Karpas-422 (cell line): ENCODE measurements at regions not wholly inside any gene's neighbourhood (a gene's known extent, or its start where the extent isn't known, plus 50 kb on each side); places are given as distances from the start of the nearest gene placed in this dataset.
A peak's percentile ranks its signal among the peaks of the same experiment; 100 is the strongest.

ENCODE experiments used
- DNase-seq: peaks from one replicate; pipeline ENCODE4 v3.0.0-alpha.2; 2015
- H2AFZ ChIP-seq: fragments of 200-600 bp; sonication (generic); 2 replicates; pipeline ENCODE4 v1.6.1; 2014; ENCODE audit warnings: antibody characterized with exemption, low read length, mixed read lengths
- H3K27ac ChIP-seq: fragments of 200-600 bp; sonication (generic); 2 replicates; pipeline ENCODE4 v1.5.1; 2014; ENCODE audit warnings: mild to moderate bottlenecking, low read length, moderate library complexity
- H3K27me3 ChIP-seq: fragments of 200-600 bp; sonication (generic); 2 replicates; pipeline ENCODE4 v1.6.1; 2014; ENCODE audit warnings: low read length, mixed read lengths
- H3K36me3 ChIP-seq: fragments of 200-600 bp; sonication (generic); 2 replicates; pipeline ENCODE4 v1.6.1; 2014; ENCODE audit warnings: low read length, mixed read lengths; ENCODE audit not compliant: insufficient read depth
- H3K4me1 ChIP-seq: fragments of 200-600 bp; sonication (generic); 2 replicates; pipeline ENCODE4 v1.6.1; 2014; ENCODE audit warnings: mild to moderate bottlenecking, low read length, mixed read lengths
- H3K4me2 ChIP-seq: fragments of 200-600 bp; sonication (generic); 2 replicates; pipeline ENCODE4 v1.6.1; 2014; ENCODE audit warnings: low read length, low read depth, mild to moderate bottlenecking; ENCODE audit not compliant: poor library complexity, severe bottlenecking
- H3K4me3 ChIP-seq: fragments of 200-600 bp; sonication (generic); 2 replicates; pipeline ENCODE4 v1.5.1; 2014; ENCODE audit warnings: mild to moderate bottlenecking, antibody characterized with exemption, low read length, mixed read lengths
- H3K79me2 ChIP-seq: fragments of 200-600 bp; sonication (generic); 2 replicates; pipeline ENCODE4 v1.6.1; 2014; ENCODE audit warnings: mild to moderate bottlenecking, low read length, mixed read lengths
- H3K9ac ChIP-seq: fragments of 200-600 bp; sonication (generic); 2 replicates; pipeline ENCODE4 v1.6.0; 2014; ENCODE audit warnings: low read length
- H3K9me2 ChIP-seq: fragments of 200-600 bp; sonication (generic), shearing (Covaris generic); replicated peaks from 2 replicates; pipeline ENCODE4 v1.6.0; 2014; ENCODE audit warnings: mild to moderate bottlenecking, low read length, moderate library complexity; ENCODE audit not compliant: insufficient read depth
- H3K9me3 ChIP-seq: fragments of 300-700, 200-600 bp; sonication (generic); 2 replicates; pipeline ENCODE4 v1.6.1; 2014; ENCODE audit warnings: low read length, mixed read lengths
- H4K20me1 ChIP-seq: fragments of 200-600 bp; sonication (generic); 2 replicates; pipeline ENCODE4 v1.6.1; 2014; ENCODE audit warnings: mild to moderate bottlenecking, antibody characterized with exemption, low read length, low read depth; ENCODE audit not compliant: insufficient read depth

DNA sequence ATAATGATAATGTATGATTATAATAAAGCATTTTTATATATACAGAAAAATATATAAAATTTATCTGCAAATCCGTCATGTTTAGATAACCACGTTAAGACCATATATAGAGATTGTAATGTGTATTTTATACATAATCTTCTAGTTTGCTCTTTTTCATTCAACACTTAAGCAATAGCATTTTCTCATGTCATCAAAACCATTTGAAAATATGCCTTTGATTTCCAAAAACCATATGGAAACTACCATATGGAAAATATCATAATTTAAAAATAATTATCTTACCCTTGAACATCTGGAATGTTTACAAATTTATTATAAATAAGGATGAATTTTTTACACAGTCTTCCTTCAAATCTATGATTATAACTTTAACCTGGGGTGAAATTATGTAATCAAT is 250.4 kb upstream of the NPSR1 start:
- H3K36me3 ChIP-seq = no peaks in the 10 kb centered on the region
- no peaks in the 10 kb centered on the region for H3K79me2 ChIP-seq
- no peaks in the 10 kb centered on the region for H3K27me3 ChIP-seq
- H3K9me3 ChIP-seq = no peaks in the 10 kb centered on the region
- no peaks in the 10 kb centered on the region for H3K4me1 ChIP-seq
- DNase-seq = no peak
- H3K4me3 ChIP-seq = no peak overlapping the region
- no peaks in the 10 kb centered on the region for H4K20me1 ChIP-seq
- H3K9ac ChIP-seq = no peak overlapping the region
- no peak overlapping the region for H2AFZ ChIP-seq
- no peak overlapping the region for H3K4me2 ChIP-seq
- H3K9me2 ChIP-seq = no peaks in the 10 kb centered on the region
- no peak overlapping the region for H3K27ac ChIP-seq

DNA sequence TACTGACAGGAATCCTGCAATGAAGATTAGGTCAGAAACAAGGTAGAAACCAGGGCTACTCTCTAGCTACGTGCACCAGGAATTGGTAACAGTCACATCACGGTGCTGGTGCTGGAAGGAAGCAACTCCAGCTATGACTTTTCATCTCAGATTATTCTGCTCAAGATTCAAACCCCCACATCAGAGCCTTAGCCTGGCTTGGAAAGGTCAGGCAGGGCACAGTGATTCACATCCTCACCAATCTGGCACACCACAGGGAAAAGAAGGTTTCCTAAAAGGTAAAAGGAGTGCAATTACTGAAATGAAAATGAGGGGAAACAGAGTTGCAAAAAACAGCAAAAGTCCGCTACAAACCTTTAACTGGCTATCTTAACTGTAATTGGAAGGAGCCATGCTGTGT is 240.2 kb upstream of the NPSR1 start:
- Histone ChIP-seq H3K27me3 (no peaks in the 10 kb centered on the region), H3K27ac (no peak overlapping the region), H3K4me2 (no peak overlapping the region), H3K4me3 (no peak overlapping the region), H3K9ac (no peak overlapping the region), H2AFZ (no peak overlapping the region), H4K20me1 (no peaks in the 10 kb centered on the region), H3K4me1 (no peaks in the 10 kb centered on the region), H3K36me3 (no peaks in the 10 kb centered on the region), H3K9me3 (no peaks in the 10 kb centered on the region), H3K9me2 (no peaks in the 10 kb centered on the region), H3K79me2 (no peaks in the 10 kb centered on the region)
- DNase-seq = no peak

DNA sequence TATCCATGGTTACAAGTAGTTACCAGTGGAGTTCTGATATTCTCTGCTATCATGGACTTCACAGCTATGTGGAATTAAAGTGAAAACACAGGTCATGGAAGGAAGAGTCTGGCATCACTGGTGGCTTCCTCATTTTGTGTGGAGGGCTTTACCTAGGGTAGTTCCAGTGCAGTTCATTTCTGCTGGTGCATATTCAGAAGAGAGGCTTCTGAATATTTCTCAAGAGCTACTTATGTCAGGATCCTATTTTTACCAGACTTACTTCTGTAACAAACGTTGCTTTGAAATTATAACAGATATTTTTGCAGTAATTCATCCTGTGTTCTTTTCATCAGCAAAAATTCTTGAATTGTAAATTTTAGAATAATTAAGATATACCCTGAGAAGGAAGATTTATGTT is 236.5 kb upstream of the NPSR1 start:
- Histone ChIP-seq H3K9me3 (no peaks in the 10 kb centered on the region), H3K4me1 (no peaks in the 10 kb centered on the region), H3K4me3 (no peak overlapping the region), H2AFZ (no peak overlapping the region), H3K9me2 (no peaks in the 10 kb centered on the region), H4K20me1 (no peaks in the 10 kb centered on the region), H3K9ac (no peak overlapping the region), H3K36me3 (no peaks in the 10 kb centered on the region), H3K27me3 (no peaks in the 10 kb centered on the region), H3K79me2 (no peaks in the 10 kb centered on the region), H3K4me2 (no peak overlapping the region), H3K27ac (no peak overlapping the region)
- DNase-seq = no peak

DNA sequence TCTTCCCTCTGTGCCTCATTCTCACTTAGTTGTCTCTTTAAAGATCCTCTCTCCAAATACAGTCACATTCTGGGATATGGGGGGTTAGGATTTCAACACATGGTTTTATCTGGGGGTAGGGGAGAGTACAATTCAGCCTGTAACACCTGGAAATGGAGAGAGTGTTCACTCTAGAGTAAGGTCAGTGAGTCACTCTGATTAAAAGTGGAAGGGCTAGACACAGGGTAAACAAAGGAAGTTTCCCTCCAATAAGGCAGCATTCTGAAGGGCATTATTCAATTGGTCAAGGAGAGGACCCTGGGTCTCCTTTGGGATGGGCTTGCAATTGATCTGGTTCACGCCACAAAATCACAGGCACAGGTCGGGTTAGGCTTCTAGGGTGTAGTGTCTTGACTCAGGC is 232.8 kb upstream of the NPSR1 start:
- DNase-seq = no peak
- H3K9me3 ChIP-seq = no peaks in the 10 kb centered on the region
- no peak overlapping the region for H3K4me2 ChIP-seq
- no peak overlapping the region for H2AFZ ChIP-seq
- H3K4me3 ChIP-seq = no peak overlapping the region
- H3K9ac ChIP-seq = no peak overlapping the region
- H4K20me1 ChIP-seq = no peaks in the 10 kb centered on the region
- no peaks in the 10 kb centered on the region for H3K36me3 ChIP-seq
- H3K27ac ChIP-seq = no peak overlapping the region
- H3K4me1 ChIP-seq = no peaks in the 10 kb centered on the region
- no peaks in the 10 kb centered on the region for H3K79me2 ChIP-seq
- no peaks in the 10 kb centered on the region for H3K9me2 ChIP-seq
- no peaks in the 10 kb centered on the region for H3K27me3 ChIP-seq

DNA sequence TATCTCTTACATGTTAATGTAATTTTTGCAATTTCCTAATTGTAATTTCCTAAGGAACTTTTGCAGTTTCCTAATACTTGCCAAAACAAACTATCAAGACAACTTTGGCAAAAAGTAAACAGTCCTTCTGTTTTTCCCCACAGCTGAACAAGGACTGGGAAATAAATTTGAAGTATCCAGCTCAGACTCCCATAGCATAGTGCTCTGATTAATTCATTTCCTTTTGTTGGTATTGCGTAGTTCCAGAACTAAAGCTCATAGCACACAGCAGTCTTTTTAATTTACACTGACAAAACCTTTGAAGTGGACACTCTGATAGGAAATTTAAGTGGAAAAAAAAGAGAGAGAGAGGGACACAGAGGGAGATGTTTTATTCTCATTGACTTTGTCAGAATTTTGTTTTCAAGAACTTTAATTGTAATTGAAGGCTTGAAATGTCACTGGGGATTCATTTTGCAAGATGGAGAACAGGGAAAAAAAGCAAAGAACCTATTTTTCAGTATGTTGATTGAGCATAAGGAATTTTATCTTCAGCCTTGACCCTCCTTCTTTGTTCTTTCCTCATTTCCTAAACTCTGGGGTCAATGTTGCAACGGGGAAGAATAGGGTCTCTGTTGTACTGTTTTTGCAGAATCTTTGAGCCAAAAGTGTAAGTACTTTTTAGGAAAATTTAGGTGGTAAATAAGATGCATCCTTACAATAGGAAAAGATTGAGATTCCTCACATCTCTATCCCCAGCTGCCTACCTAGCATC is 232.2 kb upstream of the NPSR1 start:
- Histone ChIP-seq H3K9me3 (no peaks in the 10 kb centered on the region), H3K4me2 (no peak overlapping the region), H3K27me3 (no peaks in the 10 kb centered on the region), H2AFZ (no peak overlapping the region), H3K4me3 (no peak overlapping the region), H3K9ac (no peak overlapping the region), H3K9me2 (no peaks in the 10 kb centered on the region), H3K36me3 (no peaks in the 10 kb centered on the region), H3K4me1 (no peaks in the 10 kb centered on the region), H4K20me1 (no peaks in the 10 kb centered on the region), H3K27ac (no peak overlapping the region), H3K79me2 (no peaks in the 10 kb centered on the region)
- DNase-seq = no peak

DNA sequence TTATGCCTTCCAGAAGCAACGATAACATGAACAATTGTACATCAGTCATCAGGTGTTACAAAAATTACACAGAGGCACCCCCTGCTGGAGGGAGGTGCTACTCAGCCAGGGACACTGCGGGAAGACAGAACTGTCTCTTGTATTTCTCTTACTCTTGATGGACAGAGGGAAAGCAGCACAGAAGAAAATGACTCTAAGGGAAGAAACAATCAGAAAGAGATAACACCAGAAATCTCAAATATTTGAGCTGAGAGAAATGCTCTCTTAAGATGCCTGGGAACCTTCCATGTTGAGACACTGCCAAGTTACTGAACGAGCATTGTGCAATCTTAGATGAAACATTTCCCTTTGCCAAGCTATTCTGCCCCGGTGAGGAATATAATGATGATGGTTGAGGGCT is 227.6 kb upstream of the NPSR1 start:
- no peaks in the 10 kb centered on the region for H3K79me2 ChIP-seq
- H3K27ac ChIP-seq = no peak overlapping the region
- H3K4me3 ChIP-seq = no peak overlapping the region
- H3K36me3 ChIP-seq = no peaks in the 10 kb centered on the region
- no peak overlapping the region for H3K9ac ChIP-seq
- H3K4me1 ChIP-seq = no peaks in the 10 kb centered on the region
- H4K20me1 ChIP-seq = no peaks in the 10 kb centered on the region
- H3K4me2 ChIP-seq = no peak overlapping the region
- H3K27me3 ChIP-seq = no peaks in the 10 kb centered on the region
- H3K9me3 ChIP-seq = no peaks in the 10 kb centered on the region
- H3K9me2 ChIP-seq = no peaks in the 10 kb centered on the region
- no peak overlapping the region for H2AFZ ChIP-seq
- peak; percentile 65 for DNase-seq

DNA sequence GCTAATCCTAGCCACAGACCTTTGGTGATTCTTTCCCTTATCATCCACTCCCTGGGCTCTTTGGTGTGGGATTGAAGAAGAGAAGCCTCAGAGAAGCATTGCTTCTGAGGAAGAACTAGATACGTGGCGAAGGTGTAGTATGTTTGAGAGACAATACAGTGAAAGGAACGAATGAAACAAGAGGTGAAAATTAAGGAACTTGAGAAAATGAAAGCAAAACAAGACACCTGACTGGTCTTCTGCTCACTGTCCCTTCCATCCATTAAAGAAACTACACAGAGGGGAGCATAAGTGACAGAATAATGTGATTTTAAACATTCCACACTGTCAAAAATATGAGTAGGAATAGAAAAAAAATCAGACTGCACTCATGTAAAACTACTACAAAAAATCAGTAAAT is 219.6 kb upstream of the NPSR1 start:
- no peak for DNase-seq
- H3K4me1 ChIP-seq = no peaks in the 10 kb centered on the region
- H3K4me3 ChIP-seq = no peak overlapping the region

DNA sequence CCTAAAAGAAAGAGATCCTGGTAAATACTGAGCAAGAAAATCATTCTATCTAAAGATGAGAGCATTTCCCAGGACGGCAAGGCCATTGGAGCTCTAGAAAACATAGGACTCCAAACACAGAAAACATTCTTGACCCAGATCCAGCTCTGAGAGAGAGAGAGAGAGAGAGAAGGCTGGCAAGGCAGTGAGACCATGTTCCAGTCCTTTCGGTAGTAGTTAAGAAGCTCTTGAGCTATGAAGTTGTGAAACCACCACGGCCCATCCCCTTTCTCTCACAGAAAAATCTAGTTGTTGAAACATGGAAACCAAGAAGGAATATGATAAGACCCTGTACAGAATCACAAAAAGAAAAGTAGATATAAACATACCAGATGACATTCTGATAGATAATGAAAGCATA is 212.4 kb upstream of the NPSR1 start:
- Histone ChIP-seq H3K4me1 (no peaks in the 10 kb centered on the region), H3K9me3 (no peaks in the 10 kb centered on the region), H3K4me3 (no peak overlapping the region), H3K27me3 (no peaks in the 10 kb centered on the region), H3K36me3 (no peaks in the 10 kb centered on the region), H2AFZ (no peak overlapping the region), H3K4me2 (no peak overlapping the region), H4K20me1 (no peaks in the 10 kb centered on the region), H3K9me2 (no peaks in the 10 kb centered on the region; the same call in 1 of the 2 replicates), H3K79me2 (no peaks in the 10 kb centered on the region), H3K27ac (no peak overlapping the region), H3K9ac (no peak overlapping the region)
- no peak for DNase-seq

More for the DNA sequence above, 219.6 kb upstream of the NPSR1 start:
- Histone ChIP-seq H3K4me2 (no peak overlapping the region), H3K9ac (no peak overlapping the region), H3K79me2 (no peaks in the 10 kb centered on the region), H4K20me1 (no peaks in the 10 kb centered on the region), H3K27me3 (no peaks in the 10 kb centered on the region), H3K9me2 (no peaks in the 10 kb centered on the region), H2AFZ (peak overlapping the region; percentile 28; the same call in 1 of the 2 replicates), H3K27ac (no peak overlapping the region), H3K9me3 (no peaks in the 10 kb centered on the region), H3K36me3 (no peaks in the 10 kb centered on the region)
